ENCODE measurements at regions not wholly inside any gene's neighbourhood (a gene's known extent, or its start where the extent isn't known, plus 50 kb on each side); places are given as distances from the start of the nearest gene placed in this dataset.

DNA sequence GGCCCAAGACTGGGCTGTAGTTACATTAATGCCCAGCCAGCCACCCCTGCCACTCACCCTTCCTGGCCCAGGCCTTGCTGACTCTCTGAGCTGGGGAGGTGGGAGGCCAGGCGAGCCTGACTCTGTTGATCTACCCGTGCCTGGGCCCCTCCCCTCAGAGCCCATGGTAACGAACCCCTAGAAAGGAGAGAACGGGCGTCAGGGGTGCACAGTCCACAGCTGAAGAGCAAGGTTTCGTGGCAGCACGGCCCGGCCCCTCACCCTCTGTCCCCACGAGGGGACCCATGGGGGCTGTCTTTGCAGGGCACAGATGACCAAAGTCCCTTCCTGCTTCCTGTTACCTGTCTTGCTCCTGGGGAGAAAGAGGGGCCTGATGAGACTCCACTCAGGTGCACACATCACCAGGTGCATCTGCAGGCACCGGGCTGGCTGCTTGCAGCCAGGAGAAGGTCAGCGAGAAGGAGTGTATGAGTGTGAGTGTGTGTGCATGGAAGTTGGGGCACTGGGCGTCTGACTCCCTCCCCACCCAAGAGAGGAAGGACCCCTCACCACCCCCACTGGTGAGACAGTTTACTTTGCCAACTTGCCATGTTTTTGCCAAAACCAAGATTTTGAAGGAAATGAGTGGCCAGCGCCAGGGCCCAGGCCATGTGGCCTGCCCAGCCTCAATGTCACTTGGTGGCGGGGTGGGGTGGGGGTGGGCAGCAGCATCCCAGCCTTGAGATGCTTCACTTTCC is 359.1 kb downstream of the SEC14L1 start (continued):
- TF ChIP-seq, protein P1, sequence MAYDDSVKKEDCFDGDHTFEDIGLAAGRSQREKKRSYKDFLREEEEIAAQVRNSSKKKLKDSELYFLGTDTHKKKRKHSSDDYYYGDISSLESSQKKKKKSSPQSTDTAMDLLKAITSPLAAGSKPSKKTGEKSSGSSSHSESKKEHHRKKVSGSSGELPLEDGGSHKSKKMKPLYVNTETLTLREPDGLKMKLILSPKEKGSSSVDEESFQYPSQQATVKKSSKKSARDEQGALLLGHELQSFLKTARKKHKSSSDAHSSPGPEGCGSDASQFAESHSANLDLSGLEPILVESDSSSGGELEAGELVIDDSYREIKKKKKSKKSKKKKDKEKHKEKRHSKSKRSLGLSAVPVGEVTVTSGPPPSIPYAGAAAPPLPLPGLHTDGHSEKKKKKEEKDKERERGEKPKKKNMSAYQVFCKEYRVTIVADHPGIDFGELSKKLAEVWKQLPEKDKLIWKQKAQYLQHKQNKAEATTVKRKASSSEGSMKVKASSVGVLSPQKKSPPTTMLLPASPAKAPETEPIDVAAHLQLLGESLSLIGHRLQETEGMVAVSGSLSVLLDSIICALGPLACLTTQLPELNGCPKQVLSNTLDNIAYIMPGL (CRISPR knock-in tag; IDR thresholded peaks at IDR 0.05), result no peak
- TF ChIP-seq NFATC4 (CRISPR knock-in tag; IDR thresholded peaks at IDR 0.05) (no peak), PRRX2 (CRISPR knock-in tag; IDR thresholded peaks at IDR 0.05) (no peak), RORB (CRISPR knock-in tag; IDR thresholded peaks at IDR 0.05) (no peak), IRF2 (CRISPR knock-in tag; IDR thresholded peaks at IDR 0.05; ENCODE audit: borderline replicate concordance, low read depth) (no peak), NR2C2 (CRISPR knock-in tag; IDR thresholded peaks at IDR 0.05) (no peak), KAT7 (CRISPR knock-in tag; IDR thresholded peaks at IDR 0.05; ENCODE audit: borderline replicate concordance) (no peak), ZNF219 (CRISPR knock-in tag; IDR thresholded peaks at IDR 0.05; ENCODE audit: borderline replicate concordance) (no peak)
- TF ChIP-seq, protein P2, sequence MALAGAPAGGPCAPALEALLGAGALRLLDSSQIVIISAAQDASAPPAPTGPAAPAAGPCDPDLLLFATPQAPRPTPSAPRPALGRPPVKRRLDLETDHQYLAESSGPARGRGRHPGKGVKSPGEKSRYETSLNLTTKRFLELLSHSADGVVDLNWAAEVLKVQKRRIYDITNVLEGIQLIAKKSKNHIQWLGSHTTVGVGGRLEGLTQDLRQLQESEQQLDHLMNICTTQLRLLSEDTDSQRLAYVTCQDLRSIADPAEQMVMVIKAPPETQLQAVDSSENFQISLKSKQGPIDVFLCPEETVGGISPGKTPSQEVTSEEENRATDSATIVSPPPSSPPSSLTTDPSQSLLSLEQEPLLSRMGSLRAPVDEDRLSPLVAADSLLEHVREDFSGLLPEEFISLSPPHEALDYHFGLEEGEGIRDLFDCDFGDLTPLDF (CRISPR knock-in tag; IDR thresholded peaks at IDR 0.05), result no peak
- TF ChIP-seq, protein P3, sequence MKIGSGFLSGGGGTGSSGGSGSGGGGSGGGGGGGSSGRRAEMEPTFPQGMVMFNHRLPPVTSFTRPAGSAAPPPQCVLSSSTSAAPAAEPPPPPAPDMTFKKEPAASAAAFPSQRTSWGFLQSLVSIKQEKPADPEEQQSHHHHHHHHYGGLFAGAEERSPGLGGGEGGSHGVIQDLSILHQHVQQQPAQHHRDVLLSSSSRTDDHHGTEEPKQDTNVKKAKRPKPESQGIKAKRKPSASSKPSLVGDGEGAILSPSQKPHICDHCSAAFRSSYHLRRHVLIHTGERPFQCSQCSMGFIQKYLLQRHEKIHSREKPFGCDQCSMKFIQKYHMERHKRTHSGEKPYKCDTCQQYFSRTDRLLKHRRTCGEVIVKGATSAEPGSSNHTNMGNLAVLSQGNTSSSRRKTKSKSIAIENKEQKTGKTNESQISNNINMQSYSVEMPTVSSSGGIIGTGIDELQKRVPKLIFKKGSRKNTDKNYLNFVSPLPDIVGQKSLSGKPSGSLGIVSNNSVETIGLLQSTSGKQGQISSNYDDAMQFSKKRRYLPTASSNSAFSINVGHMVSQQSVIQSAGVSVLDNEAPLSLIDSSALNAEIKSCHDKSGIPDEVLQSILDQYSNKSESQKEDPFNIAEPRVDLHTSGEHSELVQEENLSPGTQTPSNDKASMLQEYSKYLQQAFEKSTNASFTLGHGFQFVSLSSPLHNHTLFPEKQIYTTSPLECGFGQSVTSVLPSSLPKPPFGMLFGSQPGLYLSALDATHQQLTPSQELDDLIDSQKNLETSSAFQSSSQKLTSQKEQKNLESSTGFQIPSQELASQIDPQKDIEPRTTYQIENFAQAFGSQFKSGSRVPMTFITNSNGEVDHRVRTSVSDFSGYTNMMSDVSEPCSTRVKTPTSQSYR (CRISPR knock-in tag; IDR thresholded peaks at IDR 0.05), result no peak

DNA sequence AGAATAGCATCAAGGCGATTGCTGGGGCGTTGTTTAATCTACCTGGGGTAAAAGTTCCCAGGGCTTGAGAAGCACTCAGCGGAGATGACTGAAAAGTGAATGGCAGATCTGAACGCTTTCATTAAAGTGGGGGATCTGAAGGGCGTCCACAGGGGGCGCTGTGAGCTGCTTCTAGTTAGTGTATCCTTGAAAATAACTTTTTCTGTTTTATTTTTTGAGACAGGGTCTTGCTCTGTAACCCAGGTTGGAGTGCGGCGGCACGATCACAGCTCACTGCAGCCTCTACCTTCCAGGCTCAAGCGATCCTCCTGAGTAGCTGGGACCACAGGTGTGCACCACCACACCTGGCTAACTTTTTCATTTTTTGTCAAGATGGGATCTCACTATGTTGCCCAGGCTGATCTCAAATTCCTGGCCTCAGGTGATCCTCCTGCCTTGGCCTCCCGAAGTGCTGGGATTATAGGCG is 360.4 kb downstream of the SEC14L1 start:
- H3K4me1 Mint-ChIP-seq, result peaks cover 18% of the 10 kb centered on the region
- no peak overlapping the region for H3K4me3 Mint-ChIP-seq
- peaks cover 28% of the 10 kb centered on the region for H3K36me3 Mint-ChIP-seq
- no peaks in the 10 kb centered on the region for H3K9me3 Mint-ChIP-seq
- TF ChIP-seq, protein P4, sequence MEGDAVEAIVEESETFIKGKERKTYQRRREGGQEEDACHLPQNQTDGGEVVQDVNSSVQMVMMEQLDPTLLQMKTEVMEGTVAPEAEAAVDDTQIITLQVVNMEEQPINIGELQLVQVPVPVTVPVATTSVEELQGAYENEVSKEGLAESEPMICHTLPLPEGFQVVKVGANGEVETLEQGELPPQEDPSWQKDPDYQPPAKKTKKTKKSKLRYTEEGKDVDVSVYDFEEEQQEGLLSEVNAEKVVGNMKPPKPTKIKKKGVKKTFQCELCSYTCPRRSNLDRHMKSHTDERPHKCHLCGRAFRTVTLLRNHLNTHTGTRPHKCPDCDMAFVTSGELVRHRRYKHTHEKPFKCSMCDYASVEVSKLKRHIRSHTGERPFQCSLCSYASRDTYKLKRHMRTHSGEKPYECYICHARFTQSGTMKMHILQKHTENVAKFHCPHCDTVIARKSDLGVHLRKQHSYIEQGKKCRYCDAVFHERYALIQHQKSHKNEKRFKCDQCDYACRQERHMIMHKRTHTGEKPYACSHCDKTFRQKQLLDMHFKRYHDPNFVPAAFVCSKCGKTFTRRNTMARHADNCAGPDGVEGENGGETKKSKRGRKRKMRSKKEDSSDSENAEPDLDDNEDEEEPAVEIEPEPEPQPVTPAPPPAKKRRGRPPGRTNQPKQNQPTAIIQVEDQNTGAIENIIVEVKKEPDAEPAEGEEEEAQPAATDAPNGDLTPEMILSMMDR (IDR thresholded peaks at IDR 0.05), result peak; percentile 59
- 0 out of 2 replicates have a peak, but pooled peaks have one; percentile 21 for TF ChIP-seq GTF2I (CRISPR knock-in tag; conservative IDR thresholded peaks at IDR 0.05)
- TF ChIP-seq ZNF121 (CRISPR knock-in tag; IDR thresholded peaks at IDR 0.05), result peak; percentile 92
- no peak for TF ChIP-seq GRHL2 (CRISPR knock-in tag; IDR thresholded peaks at IDR 0.05; ENCODE audit: insufficient replicate concordance, severe bottlenecking)
- H3K27ac Mint-ChIP-seq, result peak overlapping the region; percentile 83
- CTCF ChIA-PET, result interaction anchor here (0.6 to 1.5 kb wide), 7 partner anchors 71 to 665 kb away, joined by 3 to 5 read pairs (median 3); no protein-coding TSS in a partner anchor
- DNase-seq (ENCODE audit: low spot score), result peak; percentile 41
- POLR2A ChIA-PET, result no interaction called here
- no peak for ATAC-seq
- no peaks in the 10 kb centered on the region for H3K27me3 Mint-ChIP-seq (ENCODE audit: low read depth)

Measured in WTC11 (cell line).